Erythroblast (primary cell): ENCODE measurements at regions not wholly inside any gene's neighbourhood (a gene's known extent, or its start where the extent isn't known, plus 50 kb on each side); places are given as distances from the start of the nearest gene placed in this dataset.

ENCODE experiments used
- GATA1 ChIP-seq: IDR thresholded peaks from 2 replicates; pipeline ENCODE4 v1.6.1; 2011; ENCODE audit warnings: low read depth, mild to moderate bottlenecking, control low read depth, low read length, moderate library complexity
- POLR2A ChIP-seq: IDR thresholded peaks from 2 replicates; pipeline ENCODE4 v1.6.1; 2011; ENCODE audit warnings: mild to moderate bottlenecking, low read length

- TF ChIP-seq POLR2A (no peak), GATA1 (no peak)
Observed at GRCh38 chr1:22303816-22304215, 147.8 kb upstream of the ZBTB40 start.
